CD4-positive, alpha-beta T cell (primary cell): ENCODE measurements at regions not wholly inside any gene's neighbourhood (a gene's known extent, or its start where the extent isn't known, plus 50 kb on each side); places are given as distances from the start of the nearest gene placed in this dataset.

ENCODE experiments used
- ATAC-seq: fragments of 200-7000 bp; cut with Tn5 transposase; one replicate; pipeline ENCODE4 v1.10.0; 2022; ENCODE audit warnings: mild to moderate bottlenecking; ENCODE audit not compliant: poor library complexity
- CTCF ChIA-PET: fragments of 350-600 bp; sonication (Branson Sonifier 250); formaldehyde crosslinking; loops from one replicate; lab custom pipeline; 2021; ENCODE audit warnings: antibody characterized with exemption, inconsistent platforms; lab: Charles Lee
- POLR2A ChIA-PET: fragments of 350-600 bp; sonication (Branson Sonifier 250); formaldehyde crosslinking; loops from one replicate; lab custom pipeline; 2021; ENCODE audit warnings: antibody characterized with exemption, inconsistent platforms; lab: Charles Lee
- DNase-seq, 14 experiments: peaks; one replicate each; pipeline ENCODE4 v3.0.0-alpha.2; 2013 to 2020; ENCODE audit warnings: mixed read lengths in 2 of 14
- H3K27ac ChIP-seq, 2 donors: one replicate each; pipeline versions ENCODE4 v1.5.1 to v1.7.0; 2013; ENCODE audit warnings: low read length in 2 of 2, low read depth in 1 of 2, mild to moderate bottlenecking in 1 of 2
- H3K27me3 ChIP-seq, 2 experiments: 1 replicate in 1 of 2; 2 replicates in 1 of 2; pipeline versions ENCODE4 v1.6.1 to v1.7.0; 2013; ENCODE audit warnings: low read length in 2 of 2, control low read depth in 1 of 2, mild to moderate bottlenecking in 1 of 2, moderate library complexity in 1 of 2; ENCODE audit not compliant: insufficient read depth in 2 of 2, control insufficient read depth in 1 of 2
- H3K36me3 ChIP-seq: one replicate; pipeline ENCODE4 v1.6.1; 2013; ENCODE audit warnings: low read length, control low read depth; ENCODE audit not compliant: insufficient read depth
- H3K4me1 ChIP-seq: one replicate; pipeline ENCODE4 v1.6.1; 2013; ENCODE audit warnings: low read length, control low read depth; ENCODE audit not compliant: insufficient read depth
- H3K4me3 ChIP-seq: one replicate; pipeline ENCODE4 v1.5.1; 2013; ENCODE audit warnings: mild to moderate bottlenecking, low read length, moderate library complexity
- H3K9me3 ChIP-seq, 2 experiments: 1 replicate in 1 of 2; 2 replicates in 1 of 2; pipeline versions ENCODE4 v1.6.1 to v1.7.0; 2013; ENCODE audit warnings: low read length in 2 of 2, mild to moderate bottlenecking in 2 of 2, control low read depth in 1 of 2, moderate library complexity in 1 of 2; ENCODE audit not compliant: control insufficient read depth in 1 of 2, insufficient read depth in 1 of 2
- H3K27ac Mint-ChIP-seq: one replicate; pipeline ENCODE4 v1.8.0; 2020; ENCODE audit warnings: mixed read lengths
- H3K27me3 Mint-ChIP-seq: one replicate; pipeline ENCODE4 v1.8.0; 2021; ENCODE audit warnings: mixed read lengths
- H3K36me3 Mint-ChIP-seq: one replicate; pipeline ENCODE4 v1.8.0; 2021; ENCODE audit warnings: low read depth, mixed read lengths
- H3K4me1 Mint-ChIP-seq: one replicate; pipeline ENCODE4 v1.8.0; 2021; ENCODE audit warnings: low read depth, mixed read lengths
- H3K4me3 Mint-ChIP-seq: one replicate; pipeline ENCODE4 v1.8.0; 2020; ENCODE audit warnings: mild to moderate bottlenecking, mixed read lengths
- H3K9me3 Mint-ChIP-seq: one replicate; pipeline ENCODE4 v1.8.0; 2020; ENCODE audit warnings: mixed read lengths
- CTCF ChIP-seq: fragments of 200-600 bp; IDR thresholded peaks from one replicate; pipeline ENCODE4 v1.8.0; 2022; ENCODE audit warnings: antibody characterized with exemption, mild to moderate bottlenecking
- intact Hi-C, 2 experiments: fragments of 100-400 bp; cut with DNase I in 1 of 2; cut with micrococcal nuclease in 1 of 2; formaldehyde crosslinking; loops; one replicate each; pipeline versions ENCODE4 v1.15.1 to v1.9.0; 2023 to 2025; cut with DNase I, micrococcal nuclease

- CTCF ChIA-PET = no interaction called here
- no peak for ATAC-seq
- H3K9me3 ChIP-seq = no peaks in the 10 kb centered on the region
- TF ChIP-seq CTCF = no peak
- Mint-ChIP-seq H3K4me3 (no peak overlapping the region), H3K27ac (no peak overlapping the region), H3K9me3 (no peaks in the 10 kb centered on the region), H3K27me3 (no peaks in the 10 kb centered on the region), H3K36me3 (no peaks in the 10 kb centered on the region), H3K4me1 (no peaks in the 10 kb centered on the region)
- H3K4me1 ChIP-seq = no peaks in the 10 kb centered on the region
- no peak overlapping the region for H3K27ac ChIP-seq
- no peak for DNase-seq
- H3K4me3 ChIP-seq = no peak overlapping the region
- no peaks in the 10 kb centered on the region for H3K27me3 ChIP-seq
- intact Hi-C loops = no loop called here
- POLR2A ChIA-PET = no interaction called here
- no peaks in the 10 kb centered on the region for H3K36me3 ChIP-seq
Measured at GRCh38 chr5:117701062-117701461, 1126.4 kb upstream of the SEMA6A start.

GRCh38 chr5:117692606-117693005, 1118.0 kb upstream of the SEMA6A start:
- no peak overlapping the region for H3K27ac Mint-ChIP-seq
- CTCF ChIA-PET = no interaction called here
- ATAC-seq (no peak), DNase-seq (no peak)
- H3K4me1 Mint-ChIP-seq = no peaks in the 10 kb centered on the region
- Histone ChIP-seq H3K27ac (no peak overlapping the region), H3K4me1 (no peaks in the 10 kb centered on the region), H3K4me3 (no peak overlapping the region), H3K9me3 (no peaks in the 10 kb centered on the region), H3K36me3 (no peaks in the 10 kb centered on the region), H3K27me3 (no peaks in the 10 kb centered on the region)
- POLR2A ChIA-PET = no interaction called here
- H3K9me3 Mint-ChIP-seq = peaks cover 7% of the 10 kb centered on the region
- no peak overlapping the region for H3K4me3 Mint-ChIP-seq
- intact Hi-C loops = no loop called here
- H3K27me3 Mint-ChIP-seq = no peaks in the 10 kb centered on the region
- no peaks in the 10 kb centered on the region for H3K36me3 Mint-ChIP-seq
- no peak for TF ChIP-seq CTCF

GRCh38 chr5:117691081-117691870, 1116.7 kb upstream of the SEMA6A start:
- CTCF ChIA-PET = no interaction called here
- no peaks in the 10 kb centered on the region for H3K27me3 ChIP-seq
- peaks cover 9% of the 10 kb centered on the region for H3K9me3 Mint-ChIP-seq
- no peaks in the 10 kb centered on the region for H3K4me1 ChIP-seq
- no peak overlapping the region for H3K27ac Mint-ChIP-seq
- POLR2A ChIA-PET = no interaction called here
- TF ChIP-seq CTCF = no peak
- no peaks in the 10 kb centered on the region for H3K27me3 Mint-ChIP-seq
- no peak for DNase-seq
- no peak for ATAC-seq
- H3K4me1 Mint-ChIP-seq = no peaks in the 10 kb centered on the region
- no peaks in the 10 kb centered on the region for H3K36me3 ChIP-seq
- H3K4me3 ChIP-seq = no peak overlapping the region
- H3K36me3 Mint-ChIP-seq = no peaks in the 10 kb centered on the region
- intact Hi-C loops = no loop called here
- H3K9me3 ChIP-seq = no peaks in the 10 kb centered on the region
- H3K27ac ChIP-seq = no peak overlapping the region
- no peak overlapping the region for H3K4me3 Mint-ChIP-seq
